GM21717 (cell line): ENCODE measurements at regions not wholly inside any gene's neighbourhood (a gene's known extent, or its start where the extent isn't known, plus 50 kb on each side); places are given as distances from the start of the nearest gene placed in this dataset.
"Not testable (repeated sequence)": the region's sequence is repeated elsewhere in the genome, so short reads cannot be mapped to it uniquely, and the experiment has no call there.

Source experiments
- ATAC-seq: cut with Tn5 transposase; IDR thresholded peaks from one replicate; pipeline ENCODE4 v1.9.1; 2021; ENCODE audit warnings: mild to moderate bottlenecking, moderate library complexity; ENCODE audit not compliant: unreplicated experiment

- ATAC-seq, result no peak
Measured at GRCh38 chr6:147950623-147950987, 392.0 kb upstream of the SASH1 start.

- ATAC-seq, result no peak
Measured at GRCh38 chr6:147951726-147952125, 390.9 kb upstream of the SASH1 start.

GRCh38 chr6:147954938-147955337 is 387.7 kb upstream of the SASH1 start:
- ATAC-seq, result no peak

GRCh38 chr6:147958683-147959082 is 384.0 kb upstream of the SASH1 start:
- no peak for ATAC-seq

- no peak for ATAC-seq
Measured at GRCh38 chr6:147961481-147962141, 381.0 kb upstream of the SASH1 start.

GRCh38 chr6:147965448-147965847 is 377.2 kb upstream of the SASH1 start:
- not testable (repeated sequence) for ATAC-seq

- ATAC-seq, result no peak
Measured at GRCh38 chr6:147970970-147971369, 371.7 kb upstream of the SASH1 start.

GRCh38 chr6:147972448-147972847 is 370.2 kb upstream of the SASH1 start:
- ATAC-seq, result no peak

GRCh38 chr6:147973806-147974205 is 368.8 kb upstream of the SASH1 start:
- ATAC-seq, result no peak

- ATAC-seq, result no peak
Measured at GRCh38 chr6:147974376-147974775, 368.3 kb upstream of the SASH1 start.

GRCh38 chr6:147977851-147978465 is 364.7 kb upstream of the SASH1 start:
- no peak for ATAC-seq

GRCh38 chr6:147979966-147980365 is 362.7 kb upstream of the SASH1 start:
- ATAC-seq, result no peak

GRCh38 chr6:147983581-147984366 is 358.9 kb upstream of the SASH1 start:
- ATAC-seq, result no peak

GRCh38 chr6:147986846-147987245 is 355.8 kb upstream of the SASH1 start:
- no peak for ATAC-seq

- no peak for ATAC-seq
Measured at GRCh38 chr6:147990159-147990558, 352.5 kb upstream of the SASH1 start.

- no peak for ATAC-seq
Measured at GRCh38 chr6:147991961-147992360, 350.7 kb upstream of the SASH1 start.

- no peak for ATAC-seq
Measured at GRCh38 chr6:147999001-147999540, 343.6 kb upstream of the SASH1 start.

- no peak for ATAC-seq
Measured at GRCh38 chr6:148001844-148002642, 340.6 kb upstream of the SASH1 start.

GRCh38 chr6:148004651-148005050 is 338.0 kb upstream of the SASH1 start:
- no peak for ATAC-seq

- ATAC-seq, result no peak
Measured at GRCh38 chr6:148005806-148006205, 336.8 kb upstream of the SASH1 start.

- not testable (repeated sequence) for ATAC-seq
Measured at GRCh38 chr6:148010516-148010915, 332.1 kb upstream of the SASH1 start.
